HepG2 (cell line): ENCODE measurements at regions not wholly inside any gene's neighbourhood (a gene's known extent, or its start where the extent isn't known, plus 50 kb on each side); places are given as distances from the start of the nearest gene placed in this dataset.

Source experiments
- AKNA ChIP-seq: sonication (generic); formaldehyde crosslinking; IDR thresholded peaks from 2 replicates; pipeline ENCODE4 v1.4.0; 2020; ENCODE audit warnings: missing genetic modification reagents, borderline replicate concordance
- CTCF ChIP-seq: sonication (generic); formaldehyde crosslinking; IDR thresholded peaks from 2 replicates; pipeline ENCODE4 v1.5.0; 2020; ENCODE audit warnings: mild to moderate bottlenecking, missing genetic modification reagents, moderate library complexity
- EZH2 ChIP-seq: conservative IDR thresholded peaks from 2 replicates; pipeline ENCODE4 v1.6.1; 2012; ENCODE audit warnings: mild to moderate bottlenecking, low read depth, low read length, moderate library complexity
- HNRNPL ChIP-seq: fragments of 200-400 bp; formaldehyde crosslinking; IDR thresholded peaks from 2 replicates; pipeline ENCODE4 v1.6.1; 2017; ENCODE audit warnings: mild to moderate bottlenecking, low read depth, low read length

- TF ChIP-seq CTCF (CRISPR knock-in tag) (no peak), HNRNPL (no peak), EZH2 (no peak), AKNA (CRISPR knock-in tag) (no peak)
Observed at GRCh38 chr3:189500299-189500698, 130.9 kb upstream of the TP63 start.
